Hematopoietic multipotent progenitor cell treated with erythropoietin and hydrocortisone succinate and interleukin-3 and kit ligand, for 8 days (in vitro differentiated cells): ENCODE measurements at regions not wholly inside any gene's neighbourhood (a gene's known extent, or its start where the extent isn't known, plus 50 kb on each side); places are given as distances from the start of the nearest gene placed in this dataset.
"Not testable (repeated sequence)": the region's sequence is repeated elsewhere in the genome, so short reads cannot be mapped to it uniquely, and the experiment has no call there.

Experiments
- DNase-seq: peaks from one replicate; pipeline ENCODE4 v3.0.0-alpha.2; 2015

GRCh38 chr2:187875261-187876141 is 321.3 kb upstream of the TFPI start:
- no peak for DNase-seq

GRCh38 chr2:187876554-187876953 is 322.3 kb upstream of the TFPI start:
- no peak for DNase-seq

DNA sequence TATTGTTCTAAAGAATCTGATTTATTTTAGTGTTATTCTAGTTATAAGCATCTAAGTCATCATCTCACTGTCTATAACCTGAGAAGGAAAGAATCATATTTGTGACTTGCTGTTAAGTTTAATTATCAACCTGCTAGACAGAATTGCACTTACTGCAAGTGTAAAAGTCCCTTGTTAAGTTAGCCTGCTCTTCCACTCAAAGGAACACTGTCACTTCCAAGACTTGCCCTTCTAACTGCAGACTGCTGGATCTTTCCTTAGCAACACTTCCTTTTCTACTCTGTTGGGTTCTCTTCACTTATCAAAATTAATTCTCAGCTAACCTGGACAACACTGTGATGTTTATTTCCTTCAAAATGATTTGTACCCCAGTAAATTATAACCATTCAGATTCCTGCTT is 323.2 kb upstream of the TFPI start:
- no peak for DNase-seq

DNA sequence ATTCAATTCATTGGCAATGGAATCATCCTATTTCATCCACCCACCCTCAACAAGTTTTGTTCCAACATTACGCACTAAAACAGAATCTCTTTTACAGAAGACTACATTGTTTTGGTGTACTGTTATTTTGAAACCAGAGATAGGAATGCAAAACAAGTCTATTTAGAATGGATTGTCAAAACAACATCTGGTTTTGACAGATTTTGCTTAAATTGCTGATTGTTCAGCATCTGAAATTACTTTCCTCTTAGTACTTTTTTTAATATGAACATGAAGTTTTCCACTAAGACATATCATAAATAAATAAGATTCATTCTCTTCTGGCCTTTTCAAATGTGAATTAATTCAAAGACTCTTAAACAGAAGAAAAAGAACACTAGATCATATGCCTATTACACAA is 323.9 kb upstream of the TFPI start:
- no peak for DNase-seq

GRCh38 chr2:187879491-187879890 is 325.3 kb upstream of the TFPI start:
- no peak for DNase-seq

DNA sequence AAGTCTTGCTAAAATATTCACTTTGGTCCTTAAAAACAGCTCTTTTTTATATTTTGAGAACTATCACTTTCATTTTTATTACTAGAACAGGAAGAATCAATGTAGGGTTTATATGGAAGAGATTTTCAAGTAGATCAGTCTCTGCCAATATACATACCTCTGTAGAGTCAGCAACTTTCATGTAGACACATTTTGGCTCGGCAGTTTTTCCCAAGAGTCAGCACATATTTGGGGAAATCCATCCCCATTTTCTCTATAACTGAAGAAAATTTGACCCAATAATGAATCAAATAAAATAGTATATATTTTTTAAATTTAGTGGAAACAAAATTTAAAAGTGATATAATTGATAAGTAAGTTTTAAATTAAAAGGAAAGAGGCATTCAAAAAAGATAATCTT is 329.8 kb upstream of the TFPI start:
- no peak for DNase-seq

- no peak for DNase-seq
These were observed 336.5 kb upstream of the TFPI start for GRCh38 chr2:187890690-187891089.

DNA sequence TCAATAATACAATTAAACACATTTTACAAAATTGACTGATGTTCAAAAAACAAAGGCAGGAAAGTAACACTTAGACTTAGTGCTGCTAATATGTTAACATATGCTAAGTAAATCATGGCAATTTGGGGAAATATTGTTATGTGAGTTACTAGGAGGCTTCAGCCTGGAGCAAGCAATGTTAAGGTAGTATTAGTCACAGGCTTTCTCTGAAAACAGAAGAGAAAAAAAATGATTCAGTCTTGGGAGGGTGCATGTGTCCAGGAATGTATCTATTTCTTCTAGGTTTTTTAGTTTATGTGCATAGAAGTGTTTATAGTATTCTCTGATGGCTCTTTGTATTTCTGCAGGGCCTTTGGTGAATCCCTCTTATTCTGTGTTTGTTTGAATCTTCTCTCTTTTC is 345.8 kb upstream of the TFPI start:
- no peak for DNase-seq

DNA sequence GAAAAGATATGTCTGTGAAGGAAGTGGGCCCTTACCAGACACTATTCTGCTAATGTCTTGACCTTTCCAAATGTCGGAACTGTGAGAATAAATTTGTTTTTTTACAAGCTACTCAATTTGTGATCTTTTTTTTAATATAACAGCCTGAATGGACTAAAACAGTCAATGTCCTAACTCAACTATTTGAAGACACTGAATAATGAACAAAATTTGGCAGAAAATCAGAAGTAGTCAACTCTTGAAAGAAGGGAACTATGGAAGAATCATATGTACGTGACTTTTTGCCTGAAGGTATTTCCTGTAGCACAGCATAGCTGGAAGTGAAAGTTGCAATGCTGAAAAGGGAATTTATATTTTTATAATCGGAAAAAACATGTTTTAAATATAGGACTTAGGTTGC is 351.8 kb upstream of the TFPI start:
- DNase-seq, result no peak

DNA sequence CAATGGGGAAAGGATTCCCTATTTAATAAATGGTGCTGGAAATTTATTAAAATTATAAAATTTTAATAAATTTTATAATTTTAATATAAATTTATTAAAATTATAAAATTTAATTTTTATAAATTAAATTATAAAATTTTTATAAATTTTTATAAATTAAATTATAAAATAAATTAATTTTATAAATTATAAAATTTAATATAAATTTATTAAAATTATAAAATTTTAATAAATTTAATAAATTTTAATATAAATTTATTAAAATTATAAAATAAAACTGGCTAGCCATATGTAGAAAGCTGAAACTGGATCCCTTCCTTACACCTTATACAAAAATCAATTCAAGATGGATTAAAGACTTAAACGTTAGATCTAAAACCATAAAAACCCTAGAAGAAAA is 356.7 kb upstream of the TFPI start:
- not testable (repeated sequence) for DNase-seq

DNA sequence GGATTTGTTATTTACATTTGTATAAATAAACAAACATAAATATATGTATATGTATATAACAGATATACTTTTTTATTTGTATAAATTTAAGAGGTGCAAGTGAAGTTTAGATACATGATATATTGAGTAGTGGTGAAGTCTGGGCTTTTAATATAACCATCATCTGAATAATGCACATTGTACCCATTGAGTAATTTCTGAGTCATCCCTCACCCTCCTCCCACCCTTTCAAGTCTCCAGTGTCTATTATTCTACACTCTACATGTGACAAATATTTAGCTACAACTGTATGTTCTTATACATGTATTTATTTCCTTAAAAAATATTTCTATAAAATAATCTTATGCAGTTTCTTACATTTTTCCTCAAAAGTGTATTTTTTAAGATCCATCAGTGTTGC is 358.7 kb upstream of the TFPI start:
- DNase-seq, result no peak

DNA sequence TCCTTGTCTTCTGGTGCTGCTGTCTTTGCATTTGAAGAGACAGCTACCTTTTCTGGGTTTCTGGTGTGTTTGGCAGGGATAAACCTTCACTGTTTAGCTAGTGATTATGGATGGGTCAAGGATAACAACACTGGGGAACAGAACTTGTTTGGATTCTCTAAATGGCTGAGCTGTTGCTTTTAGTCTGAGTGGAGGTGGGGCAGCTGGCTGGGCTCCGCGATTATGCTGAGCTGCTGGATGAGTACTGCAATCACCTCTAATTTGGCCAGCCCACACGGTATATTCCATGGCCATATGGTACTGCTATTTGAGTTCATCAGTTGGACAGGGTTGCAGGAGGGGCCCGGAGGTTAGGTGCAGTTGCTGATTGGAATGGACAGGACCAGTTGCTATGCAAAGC is 361.6 kb upstream of the TFPI start:
- no peak for DNase-seq

- DNase-seq, result no peak
These were observed 362.6 kb upstream of the TFPI start for GRCh38 chr2:187916799-187917198.

- DNase-seq, result no peak
These were observed 363.3 kb upstream of the TFPI start for GRCh38 chr2:187917535-187917934.

DNA sequence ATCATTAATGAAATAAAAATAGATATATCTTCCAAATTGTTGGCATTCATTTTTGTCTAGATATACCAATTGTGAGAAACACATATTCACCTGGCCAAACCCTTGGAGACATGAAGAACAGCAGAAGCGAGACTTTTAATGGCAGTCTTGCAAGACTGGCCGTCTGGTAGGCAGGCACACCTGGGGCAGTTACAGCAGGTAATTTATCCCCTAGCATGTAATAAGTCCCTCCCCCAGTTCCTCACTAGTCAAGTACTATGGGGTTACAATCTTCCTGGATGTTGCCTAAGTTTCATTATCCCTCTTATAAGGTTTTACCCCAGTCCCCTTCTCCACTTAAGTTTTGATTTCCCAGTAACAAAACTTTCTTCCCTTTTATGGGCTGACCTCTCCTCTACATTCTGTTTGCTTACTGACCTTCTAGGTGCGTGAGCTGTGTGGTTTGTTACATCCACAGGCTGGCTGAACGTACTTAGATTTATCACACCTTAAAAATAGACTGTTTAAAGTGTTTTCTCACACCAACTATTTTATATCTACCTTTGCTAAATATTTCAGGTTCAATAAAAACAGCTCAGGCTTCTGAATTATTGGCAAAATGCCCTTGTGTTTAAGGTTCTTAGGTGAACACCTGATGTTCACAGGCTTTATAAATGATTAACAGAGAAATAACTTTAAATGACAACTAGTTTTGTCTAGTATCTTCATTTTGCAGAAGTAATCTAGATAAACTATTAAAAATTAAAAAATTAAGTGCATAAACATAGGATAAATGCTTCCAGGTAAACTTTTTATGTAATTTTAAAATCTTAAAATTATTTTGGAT is 365.0 kb upstream of the TFPI start:
- no peak for DNase-seq

DNA sequence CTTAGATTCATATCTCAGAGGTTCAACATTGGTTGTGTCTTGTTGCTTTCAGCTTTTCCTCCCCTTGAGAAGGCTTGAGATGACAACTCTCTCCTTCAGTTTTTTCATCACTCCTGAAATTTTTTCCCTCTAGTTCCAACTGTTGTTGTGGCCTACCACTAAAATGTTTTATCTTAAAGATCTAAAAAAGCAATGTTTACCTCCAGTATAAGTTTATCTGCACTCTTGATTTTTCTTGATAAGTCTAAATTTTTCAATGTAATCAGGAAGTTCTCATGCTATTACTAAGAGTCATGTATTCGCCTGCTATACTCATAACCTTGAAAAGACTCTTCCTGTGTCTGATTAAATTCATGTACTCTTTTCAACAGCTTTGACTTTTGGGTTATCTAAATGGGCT is 366.3 kb upstream of the TFPI start:
- DNase-seq, result no peak

DNA sequence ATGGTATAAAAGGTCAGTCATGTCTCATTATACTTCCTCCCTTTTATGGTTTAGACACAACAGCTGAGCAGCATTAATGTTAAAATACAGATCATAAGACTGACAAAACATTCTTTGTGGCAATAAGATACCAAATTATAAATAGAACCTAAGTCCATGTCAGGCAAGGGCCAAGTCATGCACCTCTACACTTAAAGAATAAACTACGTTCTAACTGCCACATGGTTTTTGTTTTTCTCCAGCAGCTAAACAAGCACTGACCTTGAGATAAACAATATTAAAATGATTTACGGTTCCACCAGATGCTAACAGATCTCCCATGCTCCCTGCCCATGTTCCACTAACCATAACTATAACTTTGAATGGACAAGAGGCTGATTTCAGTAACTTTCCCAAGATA is 368.6 kb upstream of the TFPI start:
- no peak for DNase-seq

DNA sequence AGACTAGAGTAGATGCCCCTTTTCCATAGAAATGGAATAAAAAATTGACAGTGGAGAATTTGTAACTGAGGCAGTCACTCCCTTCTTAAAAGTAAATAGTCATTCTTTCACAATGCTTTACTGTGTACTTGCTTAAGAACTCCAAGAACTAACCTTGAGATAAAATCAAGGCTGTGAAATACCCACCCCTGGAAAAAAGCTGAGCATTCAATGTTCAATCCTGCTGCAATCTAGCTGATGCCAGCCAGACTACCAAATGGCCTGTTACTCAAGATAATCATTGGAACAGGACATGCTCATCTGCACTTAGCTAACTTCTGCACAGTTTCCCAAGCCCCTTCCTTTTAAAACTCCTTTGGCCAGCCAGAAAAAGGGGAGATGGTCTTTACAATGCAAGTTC is 367.4 kb upstream of the GULP1 start:
- DNase-seq, result no peak

DNA sequence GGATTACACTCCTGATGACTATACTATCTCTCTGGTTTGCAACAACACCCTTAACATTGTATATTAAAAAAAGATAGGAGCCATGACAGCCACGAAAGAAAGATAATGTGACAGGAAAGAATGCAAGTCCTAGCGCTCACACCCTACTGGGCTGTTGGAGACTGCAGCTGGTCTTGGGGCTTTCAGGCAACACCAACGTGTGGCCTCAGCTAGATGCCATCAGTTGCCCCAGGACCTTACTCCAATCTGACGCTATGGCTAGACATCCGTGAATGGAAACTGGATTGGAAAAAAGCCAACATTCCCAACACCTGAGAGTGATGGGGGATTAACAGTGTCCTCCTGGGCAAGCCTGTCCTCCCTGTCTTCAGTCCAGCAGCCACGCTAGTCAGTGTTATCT is 357.4 kb upstream of the GULP1 start:
- no peak for DNase-seq

DNA sequence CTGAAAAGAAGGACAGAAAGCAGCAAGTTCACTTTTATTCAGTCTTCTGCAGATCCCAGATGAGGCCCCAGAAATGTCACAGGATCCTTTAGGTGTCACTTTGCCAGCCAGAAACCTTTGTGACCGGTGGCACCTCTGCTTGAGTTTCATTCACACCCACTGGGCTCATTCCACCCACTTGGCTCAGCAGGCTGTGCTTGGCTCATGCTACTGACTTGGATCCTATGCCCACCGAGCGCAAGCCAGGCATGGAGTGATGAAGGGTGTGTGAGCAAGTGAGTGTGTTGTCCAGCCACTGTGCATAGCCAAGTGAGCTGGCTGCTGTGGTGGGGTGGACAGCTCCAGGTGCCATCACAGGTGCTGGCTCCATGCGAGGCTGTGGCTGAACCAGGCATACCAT is 357.0 kb upstream of the GULP1 start:
- no peak for DNase-seq

- no peak for DNase-seq
These were observed 356.5 kb upstream of the GULP1 start for GRCh38 chr2:187935126-187935525.

- no peak for DNase-seq
These were observed 355.4 kb upstream of the GULP1 start for GRCh38 chr2:187936228-187936627.

DNA sequence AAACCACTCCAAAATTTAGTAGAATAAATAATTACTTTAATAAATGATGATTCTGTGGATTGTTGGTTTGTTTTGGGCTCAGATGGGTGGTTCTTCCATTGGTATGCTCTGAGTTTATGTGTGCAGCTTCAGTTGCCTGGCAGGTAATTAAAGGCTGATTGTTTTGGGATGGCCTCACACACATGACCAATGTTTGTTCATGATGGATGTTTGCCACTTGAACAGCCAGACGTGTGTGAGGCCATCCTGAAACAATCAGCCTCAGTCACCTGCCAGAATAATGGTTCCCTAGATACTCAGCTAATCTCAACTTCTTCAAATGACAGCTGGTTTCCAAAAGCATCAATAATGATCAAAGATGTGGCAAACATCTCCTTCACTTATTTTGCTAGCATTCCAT is 352.5 kb upstream of the GULP1 start:
- DNase-seq, result no peak

DNA sequence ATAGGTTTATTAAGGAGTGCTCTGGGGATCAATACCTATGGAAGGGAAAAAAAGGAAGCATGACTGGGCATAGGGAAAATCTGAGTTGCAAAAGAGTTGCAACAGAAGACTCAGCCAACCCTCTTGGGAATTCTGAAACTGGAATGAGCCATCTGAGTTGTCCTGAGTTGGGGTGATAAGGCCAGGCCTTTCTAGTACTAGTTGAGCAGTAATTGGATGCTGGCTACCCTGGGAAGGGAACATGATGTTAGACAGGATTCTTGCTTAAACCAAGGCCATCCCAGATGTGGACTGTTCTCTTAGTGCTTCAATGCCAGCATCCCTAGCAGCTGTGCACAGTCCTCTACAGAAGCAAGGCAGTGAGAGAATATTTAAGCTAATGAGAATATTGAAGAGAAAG is 348.8 kb upstream of the GULP1 start:
- no peak for DNase-seq
